Small intestine (tissue), 7 donors: ENCODE measurements at regions not wholly inside any gene's neighbourhood (a gene's known extent, or its start where the extent isn't known, plus 50 kb on each side); places are given as distances from the start of the nearest gene placed in this dataset.
"Not testable (repeated sequence)": the region's sequence is repeated elsewhere in the genome, so short reads cannot be mapped to it uniquely, and the experiment has no call there.

Source experiments
- DNase-seq, 2 donors: peaks; one replicate each; pipeline versions ENCODE4 v3.0.0 to v3.0.0-alpha.2; 2013
- FAIRE-seq: peaks from 2 replicates; lab custom pipeline; 2012; peaks lifted over from hg19 to GRCh38; lab: Jason Lieb, UNC
- H3K27ac ChIP-seq, 3 donors: one replicate each; pipeline ENCODE4 v1.5.1; 2013; ENCODE audit warnings: low read length in 2 of 3, mild to moderate bottlenecking in 2 of 3, control low read depth in 1 of 3, inconsistent platforms in 1 of 3, low read depth in 1 of 3, moderate library complexity in 1 of 3
- H3K27me3 ChIP-seq, 3 donors: one replicate each; pipeline ENCODE4 v1.6.1; 2013; ENCODE audit warnings: low read length in 3 of 3, inconsistent platforms in 1 of 3; ENCODE audit not compliant: control insufficient read depth in 3 of 3, insufficient read depth in 3 of 3
- H3K36me3 ChIP-seq, 3 donors: one replicate each; pipeline ENCODE4 v1.6.1; 2013; ENCODE audit warnings: low read length in 3 of 3, inconsistent platforms in 1 of 3, low read depth in 1 of 3, mild to moderate bottlenecking in 1 of 3, moderate library complexity in 1 of 3; ENCODE audit not compliant: control insufficient read depth in 3 of 3, insufficient read depth in 2 of 3
- H3K4me1 ChIP-seq, 3 donors: one replicate each; pipeline ENCODE4 v1.6.1; 2013; ENCODE audit warnings: low read length in 2 of 3, inconsistent platforms in 1 of 3, low read depth in 1 of 3, mild to moderate bottlenecking in 1 of 3, moderate library complexity in 1 of 3; ENCODE audit not compliant: control insufficient read depth in 3 of 3, insufficient read depth in 2 of 3
- H3K4me3 ChIP-seq, 3 donors: one replicate each; pipeline ENCODE4 v1.5.1; 2013; ENCODE audit warnings: low read length in 3 of 3, control low read depth in 1 of 3, inconsistent platforms in 1 of 3, low read depth in 1 of 3, mild to moderate bottlenecking in 1 of 3, moderate library complexity in 1 of 3
- H3K9me3 ChIP-seq, 2 donors: one replicate each; pipeline ENCODE4 v1.6.1; 2013; ENCODE audit warnings: low read depth in 1 of 2, low read length in 1 of 2; ENCODE audit not compliant: control insufficient read depth in 2 of 2, insufficient read depth in 1 of 2
- WGBS, 3 donors: extraction: QIAGEN DNeasy Blood & Tissue Kit; methylation state at CpG; one replicate each; pipeline ENCODE4 v1.1.7; 2013; 5-methylcytosine and 5-hydroxymethylcytosine counted together
- donor health status: healthy with polysubstance abuse.
- donor health status: control.
- donor health status: control.
- donor health status: Bipolar disorder and iron deficiency.
- donor health status: healthy.

DNA sequence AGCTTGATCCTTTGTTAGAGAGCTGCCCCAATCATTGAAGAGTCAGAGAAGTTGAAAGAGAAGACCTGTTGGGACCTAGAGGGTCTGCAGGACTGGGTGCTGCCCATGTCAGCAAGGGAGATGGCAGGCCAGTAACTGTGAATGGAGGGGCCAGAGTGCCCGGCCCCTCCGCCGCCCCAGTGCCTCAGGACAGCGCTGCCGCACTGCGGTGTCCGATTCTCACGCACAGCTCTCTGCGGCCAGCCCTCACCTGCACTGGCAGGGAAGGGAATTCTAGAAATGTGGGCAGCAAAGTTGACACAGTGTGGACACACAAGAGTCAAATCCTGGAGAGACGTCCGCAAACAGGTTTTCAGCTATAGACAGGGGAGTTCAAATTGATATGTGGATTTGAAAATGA is 373.5 kb downstream of the TCERG1L start:
- no peaks in the 10 kb centered on the region for H3K9me3 ChIP-seq
- H3K36me3 ChIP-seq = no peaks in the 10 kb centered on the region
- WGBS, 3 donors = 83 to 90% (median 85%) methylated on average over 11 of the region's 11 CpGs
- H3K27ac ChIP-seq = no peak overlapping the region
- H3K27me3 ChIP-seq = no peaks in the 10 kb centered on the region
- H3K4me3 ChIP-seq = no peak overlapping the region
- H3K4me1 ChIP-seq = no peaks in the 10 kb centered on the region
- no peak for DNase-seq
- no peak for FAIRE-seq

DNA sequence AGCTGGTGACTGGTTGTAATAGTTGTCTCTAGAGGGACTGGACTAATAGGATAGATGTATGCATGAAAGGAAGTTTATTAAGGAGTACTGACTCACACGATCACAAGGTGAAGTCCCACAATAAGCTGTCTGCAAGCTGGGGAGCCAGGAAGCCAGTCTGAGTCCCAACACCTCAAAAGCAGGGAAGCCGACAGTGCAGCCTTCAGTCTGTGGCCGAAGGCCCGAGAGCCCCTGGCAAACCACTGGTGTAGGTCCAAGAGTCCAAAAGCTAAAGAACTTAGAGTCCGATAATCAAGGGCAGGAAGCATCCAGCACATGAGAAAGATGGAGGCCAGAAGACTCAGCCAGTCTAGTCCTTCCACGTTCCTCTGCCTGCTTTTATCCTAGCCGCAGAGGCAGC is 372.6 kb downstream of the TCERG1L start:
- FAIRE-seq, H3K27ac ChIP-seq, H3K27me3 ChIP-seq, H3K9me3 ChIP-seq, H3K4me3 ChIP-seq, H3K36me3 ChIP-seq, DNase-seq, H3K4me1 ChIP-seq: not testable (repeated sequence)
- WGBS, 3 donors = 78 to 89% (median 89%) methylated on average over 7 of the region's 7 CpGs

DNA sequence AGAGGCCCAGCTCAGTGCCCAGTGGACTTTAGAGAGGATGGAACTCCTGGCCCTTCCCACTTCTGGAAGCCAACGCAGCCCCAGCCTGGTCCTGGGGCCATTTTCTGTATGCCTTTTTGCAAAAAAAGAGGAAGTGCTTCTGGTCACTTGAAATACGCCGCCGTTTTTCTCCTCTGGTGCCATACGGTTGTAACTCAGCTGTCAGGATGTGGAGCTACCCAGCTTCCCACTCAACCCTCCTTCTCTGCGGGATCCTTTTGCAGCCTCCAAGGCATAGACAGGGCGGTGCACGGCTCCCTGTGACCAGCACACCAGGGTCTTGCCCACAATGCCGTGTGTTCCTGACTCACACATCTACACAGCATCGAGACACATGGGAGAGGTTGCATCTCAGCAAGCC is 369.6 kb downstream of the TCERG1L start:
- H3K9me3 ChIP-seq = no peaks in the 10 kb centered on the region

DNA sequence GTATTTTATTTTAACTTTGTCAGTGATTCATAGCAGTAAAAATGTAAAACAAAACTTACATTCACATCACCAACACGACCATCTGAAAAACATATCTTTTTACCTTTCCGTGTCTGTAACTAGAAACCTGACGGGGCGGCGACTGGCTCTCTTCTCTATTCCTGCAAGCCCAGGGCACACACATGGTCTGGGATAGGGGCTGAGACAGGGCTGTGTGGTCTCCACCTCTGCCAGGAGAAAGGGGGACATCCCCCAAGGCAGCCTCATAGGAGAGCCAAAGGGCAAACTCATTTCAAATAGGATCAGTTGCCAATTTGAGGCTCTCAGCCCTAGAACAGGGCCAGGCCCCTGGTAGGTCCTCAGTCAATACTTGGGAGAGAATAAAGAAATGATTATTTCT is 359.4 kb downstream of the TCERG1L start:
- WGBS, 3 donors = 91 to 92% (median 91%) methylated on average over 5 of the region's 5 CpGs
- DNase-seq (no peak), FAIRE-seq (no peak)
- Histone ChIP-seq H3K4me1 (no peaks in the 10 kb centered on the region), H3K4me3 (no peak overlapping the region), H3K27me3 (no peaks in the 10 kb centered on the region), H3K36me3 (no peaks in the 10 kb centered on the region), H3K27ac (no peak overlapping the region), H3K9me3 (no peaks in the 10 kb centered on the region)

More for the DNA sequence above, 369.6 kb downstream of the TCERG1L start:
- FAIRE-seq (no peak), DNase-seq (no peak)
- Histone ChIP-seq H3K27ac (no peak overlapping the region), H3K36me3 (no peaks in the 10 kb centered on the region), H3K27me3 (no peaks in the 10 kb centered on the region), H3K4me3 (no peak overlapping the region), H3K4me1 (no peaks in the 10 kb centered on the region)
- WGBS, 3 donors = 67 to 85% (median 72%) methylated on average over 10 of the region's 10 CpGs

DNA sequence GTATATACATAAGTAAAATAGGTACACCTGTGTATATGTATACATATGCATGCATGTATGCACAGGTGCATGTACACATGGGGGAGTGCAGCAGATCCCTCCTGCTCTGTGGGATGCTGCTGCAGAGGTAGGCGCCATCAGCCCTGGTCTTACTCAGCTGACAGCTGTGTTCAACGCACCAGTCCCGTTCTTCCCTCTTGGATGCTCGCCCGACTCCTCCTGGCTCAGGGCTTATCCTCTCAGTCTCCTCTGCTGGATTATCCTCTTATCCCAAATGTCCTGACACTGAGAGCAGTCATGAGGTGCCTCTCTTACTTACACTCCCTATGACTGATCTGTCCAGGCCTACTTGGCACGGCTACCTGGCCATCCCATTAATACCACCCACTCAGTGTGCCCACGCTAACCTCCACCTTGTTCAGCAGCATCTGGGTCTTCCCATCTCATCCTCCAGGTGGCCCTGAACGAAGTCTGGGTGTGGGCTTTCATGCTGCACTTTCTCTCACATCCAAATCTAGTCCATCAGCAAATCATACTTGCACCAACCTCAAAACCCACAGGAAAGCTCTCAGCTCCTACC is 357.1 kb downstream of the TCERG1L start:
- H3K9me3 ChIP-seq = no peaks in the 10 kb centered on the region
- no peaks in the 10 kb centered on the region for H3K27me3 ChIP-seq
- DNase-seq = no peak
- FAIRE-seq = no peak
- WGBS, 3 donors = 63 to 73% (median 64%) methylated on average over 8 of the region's 8 CpGs
- no peaks in the 10 kb centered on the region for H3K36me3 ChIP-seq
- no peaks in the 10 kb centered on the region for H3K4me1 ChIP-seq
- H3K27ac ChIP-seq = no peak overlapping the region
- no peak overlapping the region for H3K4me3 ChIP-seq

DNA sequence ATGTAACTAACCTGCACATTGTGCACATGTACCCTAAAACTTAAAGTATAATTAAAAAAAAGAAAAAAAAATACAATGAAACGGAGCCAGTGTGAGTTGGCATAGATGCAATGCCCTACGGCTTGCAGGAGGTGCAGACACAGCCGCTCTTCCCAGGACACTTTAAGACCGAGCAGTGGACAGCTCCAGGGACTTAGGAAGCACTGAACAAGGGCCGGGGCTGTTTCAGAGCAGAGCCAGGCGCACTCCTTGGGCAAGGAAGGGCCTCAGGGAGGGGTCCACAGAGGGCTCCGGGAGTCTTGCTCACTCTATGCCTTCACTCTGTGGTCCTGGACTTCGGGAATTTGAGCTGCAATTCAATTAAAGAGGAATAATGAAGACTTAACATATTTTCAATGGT is 355.3 kb downstream of the TCERG1L start:
- H3K9me3 ChIP-seq = no peaks in the 10 kb centered on the region
- DNase-seq (no peak), FAIRE-seq (no peak)
- H3K27ac ChIP-seq = no peak overlapping the region
- no peaks in the 10 kb centered on the region for H3K36me3 ChIP-seq
- H3K4me1 ChIP-seq = no peaks in the 10 kb centered on the region
- no peak overlapping the region for H3K4me3 ChIP-seq
- no peaks in the 10 kb centered on the region for H3K27me3 ChIP-seq
- 59 to 70% (median 60%) methylated on average over 8 of the region's 8 CpGs for WGBS, 3 donors

DNA sequence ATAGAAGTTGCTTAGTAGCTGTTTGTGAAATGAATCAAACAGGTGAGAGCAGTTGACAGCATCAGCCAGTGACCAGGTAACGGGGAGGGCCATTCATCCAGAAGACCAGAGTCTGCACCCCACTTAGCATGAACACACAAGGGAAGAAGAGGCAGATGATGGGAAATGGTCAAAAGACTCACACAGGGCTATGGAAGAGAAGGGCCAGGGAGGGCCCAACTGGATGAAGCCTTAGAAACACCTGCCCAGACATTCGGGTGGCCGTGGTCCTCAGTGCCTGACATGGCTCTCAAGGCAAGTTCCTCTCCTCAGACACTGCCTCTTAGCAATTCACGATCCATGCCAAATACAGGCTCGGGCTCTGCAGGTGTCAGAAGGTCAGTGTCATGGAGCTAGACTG is 354.1 kb downstream of the TCERG1L start:
- H3K4me1 ChIP-seq = no peaks in the 10 kb centered on the region
- no peak overlapping the region for H3K4me3 ChIP-seq
- no peaks in the 10 kb centered on the region for H3K27me3 ChIP-seq
- DNase-seq = no peak
- 74 to 89% (median 79%) methylated on average over 5 of the region's 5 CpGs for WGBS, 3 donors
- no peaks in the 10 kb centered on the region for H3K36me3 ChIP-seq
- H3K9me3 ChIP-seq = no peaks in the 10 kb centered on the region
- H3K27ac ChIP-seq = no peak overlapping the region
- no peak for FAIRE-seq

DNA sequence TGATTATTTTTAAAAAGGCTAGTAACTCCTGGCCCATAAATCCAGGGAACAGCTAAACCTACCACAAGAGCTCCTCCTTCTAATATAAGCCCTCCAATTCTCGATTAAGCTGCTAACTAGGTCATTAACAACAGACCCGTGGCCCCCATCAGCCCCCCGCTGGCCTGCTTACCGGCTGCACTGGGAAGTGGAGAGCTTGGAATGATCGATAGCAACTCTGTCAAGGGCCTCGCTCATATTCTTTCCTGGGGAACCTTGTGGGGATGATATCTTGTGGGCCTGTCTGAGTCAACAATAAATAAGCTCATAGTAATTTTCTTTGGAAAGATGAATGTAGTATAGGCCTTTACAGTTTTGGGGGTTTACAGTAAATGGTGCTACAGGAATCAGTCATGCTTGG is 353.5 kb downstream of the TCERG1L start:
- 61% methylated on average over 6 of the region's 6 CpGs for WGBS, 3 donors
- DNase-seq (no peak), FAIRE-seq (no peak)
- Histone ChIP-seq H3K4me1 (no peaks in the 10 kb centered on the region), H3K9me3 (no peaks in the 10 kb centered on the region), H3K27ac (no peak overlapping the region), H3K27me3 (no peaks in the 10 kb centered on the region), H3K4me3 (no peak overlapping the region), H3K36me3 (no peaks in the 10 kb centered on the region)
